GM12878 (cell line): ENCODE measurements at regions not wholly inside any gene's neighbourhood (a gene's known extent, or its start where the extent isn't known, plus 50 kb on each side); places are given as distances from the start of the nearest gene placed in this dataset.
"Not testable (repeated sequence)": the region's sequence is repeated elsewhere in the genome, so short reads cannot be mapped to it uniquely, and the experiment has no call there.

Experiments
- ATAC-seq: fragments of 200-7000 bp; cut with Tn5 transposase; 3 replicates; pipeline ENCODE4 v1.9.1; 2020; ENCODE audit warnings: mild to moderate bottlenecking, moderate library complexity
- BruUV-seq: library from RNA; stranded (reverse); fragments of 400-500 nt; replicated peaks from 2 replicates; lab custom pipeline; 2021; lab: Mats Ljungman, UMichigan
- CTCF ChIA-PET: fragments of 300-600 bp; sonication (Branson Sonifier 250); formaldehyde crosslinking; extraction: SDS; loops from one replicate; lab custom pipeline; 2021; ENCODE audit warnings: inconsistent platforms; lab: Yijun Ruan, JAX
- POLR2A ChIA-PET: fragments of 350-600 bp; formaldehyde crosslinking; extraction: SDS; loops from one replicate; lab custom pipeline; 2021; ENCODE audit warnings: inconsistent platforms; lab: Charles Lee
- RAD21 ChIA-PET: fragments of 300-600 bp; sonication (Branson Sonifier 250); formaldehyde crosslinking; loops from one replicate; lab custom pipeline; 2023; ENCODE audit warnings: antibody characterized with exemption; ENCODE audit not compliant: unreplicated experiment; lab: Charles Lee
- SMC1A ChIA-PET: fragments of 300-600 bp; sonication (Branson Sonifier 250); formaldehyde crosslinking; loops from one replicate; lab custom pipeline; 2023; ENCODE audit not compliant: unreplicated experiment, uncharacterized antibody; lab: Charles Lee
- DNase-seq: peaks from one replicate; pipeline ENCODE4 v3.0.0-alpha.2; 2011; ENCODE audit warnings: low read depth, low spot score
- FAIRE-seq: peaks from 3 replicates; lab custom pipeline; 2011; peaks lifted over from hg19 to GRCh38; lab: Jason Lieb, UNC
- H2AFZ ChIP-seq: 2 replicates; pipeline ENCODE4 v1.6.0; 2011; ENCODE audit warnings: low read depth, low read length, control low read depth; ENCODE audit not compliant: control insufficient read depth
- H3K27ac ChIP-seq: 2 replicates; pipeline ENCODE4 v1.5.1; 2011; ENCODE audit warnings: control low read depth; ENCODE audit not compliant: control insufficient read depth, insufficient read depth
- H3K27me3 ChIP-seq, 2 experiments: replicated peaks in 1 of 2; 2 replicates each; pipeline versions ENCODE4 v1.6.0 to v1.6.1; 2011; ENCODE audit warnings: low read length in 1 of 2; ENCODE audit not compliant: control insufficient read depth in 2 of 2, insufficient read depth in 2 of 2
- H3K36me3 ChIP-seq, 2 experiments: 2 replicates each; pipeline ENCODE4 v1.5.1; 2011; ENCODE audit warnings: low read length in 1 of 2; ENCODE audit not compliant: control insufficient read depth in 2 of 2, insufficient read depth in 2 of 2
- H3K4me1 ChIP-seq: 2 replicates; pipeline ENCODE4 v1.6.1; 2011; ENCODE audit warnings: mild to moderate bottlenecking, low read length, moderate library complexity, mixed read lengths; ENCODE audit not compliant: control insufficient read depth, insufficient read depth
- H3K4me2 ChIP-seq: 2 replicates; pipeline ENCODE4 v1.6.0; 2011; ENCODE audit warnings: control low read depth; ENCODE audit not compliant: control insufficient read depth, insufficient read depth
- H3K4me3 ChIP-seq: fragments of 200-600 bp; sonication (generic); 2 replicates; pipeline ENCODE4 v1.5.1; 2016
- H3K79me2 ChIP-seq: 2 replicates; pipeline ENCODE4 v1.6.0; 2011; ENCODE audit warnings: low read length; ENCODE audit not compliant: control insufficient read depth, insufficient read depth
- H3K9ac ChIP-seq: 2 replicates; pipeline ENCODE4 v1.8.0; 2011; ENCODE audit warnings: low read length, control low read depth, mixed read lengths; ENCODE audit not compliant: control insufficient read depth, insufficient read depth
- H3K9me3 ChIP-seq: replicated peaks from 3 replicates; pipeline ENCODE4 v1.5.1; 2011; ENCODE audit warnings: mild to moderate bottlenecking, low read length; ENCODE audit not compliant: control insufficient read depth, insufficient read depth
- H4K20me1 ChIP-seq: 2 replicates; pipeline ENCODE4 v1.6.0; 2011; ENCODE audit not compliant: control insufficient read depth, insufficient read depth
- E2F4 ChIP-seq: IDR thresholded peaks from 2 replicates; pipeline ENCODE4 v1.6.1; 2012; ENCODE audit warnings: low read depth, low read length, improper control_type of control experiment
- ETV6 ChIP-seq, 2 experiments: fragments of 450-650 bp in 1 of 2; IDR thresholded peaks in 1 of 2; conservative IDR thresholded peaks in 1 of 2; 2 replicates each; pipeline ENCODE4 v1.6.1; 2014; ENCODE audit warnings: antibody characterized with exemption in 1 of 2, borderline replicate concordance in 1 of 2, low read depth in 1 of 2, mild to moderate bottlenecking in 1 of 2, moderate library complexity in 1 of 2
- KAT2A ChIP-seq: conservative IDR thresholded peaks from 2 replicates; pipeline ENCODE4 v1.6.1; 2011; ENCODE audit warnings: low read depth, low read length; ENCODE audit not compliant: control insufficient read depth
- KDM1A ChIP-seq: fragments of 200-600 bp; sonication (generic); IDR thresholded peaks from 2 replicates; pipeline ENCODE4 v1.6.1; 2016; ENCODE audit warnings: borderline replicate concordance
- RBBP5 ChIP-seq: fragments of 200-600 bp; sonication (generic); conservative IDR thresholded peaks from 2 replicates; pipeline ENCODE4 v1.6.1; 2016
- SKIL ChIP-seq: fragments of 450-650 bp; IDR thresholded peaks from 2 replicates; pipeline ENCODE4 v1.6.1; 2017; ENCODE audit warnings: mild to moderate bottlenecking, low read depth, inconsistent platforms; ENCODE audit not compliant: poor library complexity, severe bottlenecking
- USF2 ChIP-seq: IDR thresholded peaks from 2 replicates; pipeline ENCODE4 v1.6.1; 2011; ENCODE audit warnings: low read depth, low read length, improper control_type of control experiment, borderline replicate concordance
- WGBS: methylation state at CpG from one replicate; pipeline ENCODE4 v1.1.6; 2016; ENCODE audit warnings: low lambda C conversion rate; ENCODE audit not compliant: insufficient replicate concordance, insufficient coverage; ENCODE audit errors: missing lambda C conversion rate; 5-methylcytosine and 5-hydroxymethylcytosine counted together
- in situ Hi-C: fragments of 300-500 bp; cut with MboI; formaldehyde crosslinking; loops from 9 replicates; pipeline ENCODE4 v1.14.3; 2018; ENCODE audit warnings: mixed read lengths
- intact Hi-C: fragments of 100-400 bp; cut with micrococcal nuclease; formaldehyde crosslinking; loops from one replicate; pipeline ENCODE4 v1.14.2; 2022; ENCODE audit not compliant: unreplicated experiment

- TF ChIP-seq KAT2A (no peak), RBBP5 (no peak), E2F4 (no peak), SKIL (no peak)
Measured at GRCh38 chr1:47501069-47501468, 63.2 kb downstream of the FOXD2 start (continued).

GRCh38 chr1:47502746-47503370, 65.0 kb downstream of the FOXD2 start:
- WGBS = 25% methylated on average over 12 of the region's 12 CpGs

GRCh38 chr1:47504840-47505239, 67.0 kb downstream of the FOXD2 start:
- CTCF ChIA-PET, H3K4me2 ChIP-seq, FAIRE-seq, ATAC-seq, SMC1A ChIA-PET, RAD21 ChIA-PET, BruUV-seq, H3K36me3 ChIP-seq, H3K9me3 ChIP-seq, H3K4me1 ChIP-seq, H3K9ac ChIP-seq, in situ Hi-C loops, POLR2A ChIA-PET, H3K4me3 ChIP-seq, H3K27ac ChIP-seq, DNase-seq, intact Hi-C loops, H4K20me1 ChIP-seq, H3K79me2 ChIP-seq, H2AFZ ChIP-seq: not testable (repeated sequence)
- 50% methylated on average over 1 of the region's 4 CpGs for WGBS
- H3K27me3 ChIP-seq = peaks cover 13 to 18% of the 10 kb centered on the region in 2 experiments

More at GRCh38 chr1:47502746-47503370, 65.0 kb downstream of the FOXD2 start:
- ATAC-seq = no peak
- Histone ChIP-seq H3K4me1 (no peaks in the 10 kb centered on the region), H3K27ac (no peak overlapping the region), H4K20me1 (no peaks in the 10 kb centered on the region), H2AFZ (no peak overlapping the region), H3K4me2 (no peak overlapping the region), H3K36me3 (no peaks in the 10 kb centered on the region), H3K27me3 (peaks cover 7 to 15% of the 10 kb centered on the region in 2 experiments), H3K9ac (no peak overlapping the region), H3K79me2 (no peaks in the 10 kb centered on the region), H3K4me3 (no peak overlapping the region), H3K9me3 (no peaks in the 10 kb centered on the region; the same call in 2 of the 3 replicates)
- TF ChIP-seq KDM1A = no peak
- TF ChIP-seq ETV6 (conservative IDR thresholded peaks at IDR 0.05 in 1 of 2, IDR thresholded peaks at IDR 0.05 in 1 of 2; ENCODE audit: borderline replicate concordance in 1 of 2, low read depth in 1 of 2) = no peak
- TF ChIP-seq USF2 = no peak
- POLR2A ChIA-PET = no interaction called here
- in situ Hi-C loops (no loop called here), intact Hi-C loops (no loop called here)
- DNase-seq = no peak
- BruUV-seq = no TSS peak
- no peak for FAIRE-seq
- CTCF ChIA-PET = interaction anchor here (1.6 kb wide), 1 partner anchor 9 kb away, joined by 3 read pairs; no protein-coding TSS in a partner anchor
- RAD21 ChIA-PET = no interaction called here
- SMC1A ChIA-PET = no interaction called here
